Activated CD4-positive, alpha-beta memory T cell treated with anti-CD3 and anti-CD28 coated beads, Interleukin-2, amount 10 ng/mL, durations not matched to agents 7 days and 5 days (primary cell): ENCODE measurements at regions not wholly inside any gene's neighbourhood (a gene's known extent, or its start where the extent isn't known, plus 50 kb on each side); places are given as distances from the start of the nearest gene placed in this dataset.

Source experiments
- CTCF ChIA-PET: fragments of 350-600 bp; sonication (Branson Sonifier 250); formaldehyde crosslinking; loops from one replicate; lab custom pipeline; 2021; ENCODE audit warnings: antibody characterized with exemption, inconsistent platforms; lab: Charles Lee
- POLR2A ChIA-PET: fragments of 350-600 bp; sonication (Branson Sonifier 250); formaldehyde crosslinking; loops from one replicate; lab custom pipeline; 2021; ENCODE audit warnings: antibody characterized with exemption; lab: Charles Lee
- DNase-seq: peaks from one replicate; pipeline ENCODE4 v3.0.0-alpha.2; 2020
- H3K27ac Mint-ChIP-seq: one replicate; pipeline ENCODE4 v1.8.0; 2021; ENCODE audit warnings: mild to moderate bottlenecking, mixed read lengths
- H3K27me3 Mint-ChIP-seq: one replicate; pipeline ENCODE4 v1.8.0; 2021; ENCODE audit warnings: mixed read lengths
- H3K36me3 Mint-ChIP-seq: one replicate; pipeline ENCODE4 v1.8.0; 2021; ENCODE audit warnings: low read depth, mixed read lengths
- H3K4me1 Mint-ChIP-seq: one replicate; pipeline ENCODE4 v1.8.0; 2021; ENCODE audit warnings: mixed read lengths
- H3K4me3 Mint-ChIP-seq: one replicate; pipeline ENCODE4 v1.8.0; 2021; ENCODE audit warnings: mild to moderate bottlenecking, mixed read lengths
- H3K9me3 Mint-ChIP-seq: one replicate; pipeline ENCODE4 v1.8.0; 2021; ENCODE audit warnings: mixed read lengths

DNA sequence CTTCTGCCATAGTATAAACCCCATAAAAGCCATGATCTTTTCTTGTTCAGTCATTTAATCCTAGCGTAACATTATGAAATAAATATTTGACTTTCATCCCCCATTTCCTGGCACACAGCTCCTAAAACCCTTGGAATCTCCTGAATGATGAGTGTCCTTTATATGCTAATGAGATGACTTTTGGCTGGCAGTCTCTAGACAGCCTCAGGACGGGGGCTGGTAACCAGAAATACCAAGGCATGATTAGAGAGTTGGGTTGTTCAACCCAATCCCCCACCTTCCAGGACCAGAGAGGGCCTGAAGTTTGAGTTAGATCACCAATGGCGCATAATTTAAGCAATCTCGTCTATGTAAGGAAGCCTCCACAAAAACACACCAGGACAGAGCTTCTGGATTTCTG is 1246.1 kb upstream of the TENM4 start:
- no peaks in the 10 kb centered on the region for H3K27me3 Mint-ChIP-seq
- peaks cover 6% of the 10 kb centered on the region for H3K9me3 Mint-ChIP-seq
- ChIA-PET POLR2A (no interaction called here), CTCF (no interaction called here)
- H3K4me3 Mint-ChIP-seq: no peak overlapping the region
- no peaks in the 10 kb centered on the region for H3K36me3 Mint-ChIP-seq
- H3K4me1 Mint-ChIP-seq: no peaks in the 10 kb centered on the region
- H3K27ac Mint-ChIP-seq: no peak overlapping the region
- DNase-seq: no peak

DNA sequence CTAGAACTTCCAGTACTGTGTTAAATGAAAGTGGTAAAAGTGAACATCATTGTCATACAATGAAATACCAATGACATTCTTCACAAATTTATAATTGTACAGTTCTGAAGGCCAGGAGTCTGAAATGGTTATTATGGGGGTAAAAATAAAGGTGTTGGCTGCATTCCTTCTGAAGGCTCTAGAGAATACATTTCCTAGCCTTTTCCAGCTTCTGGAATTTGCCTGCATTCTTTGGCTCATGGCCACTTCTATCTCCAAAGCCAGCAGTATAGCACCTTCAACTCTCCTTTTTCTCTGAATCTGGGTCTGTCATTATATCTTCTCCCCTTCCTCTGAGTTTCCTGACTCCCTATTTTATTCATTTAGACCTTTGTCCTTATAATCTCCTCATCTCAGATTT is 1232.7 kb upstream of the TENM4 start:
- Mint-ChIP-seq H3K36me3 (no peaks in the 10 kb centered on the region), H3K9me3 (peaks cover 14% of the 10 kb centered on the region)
- POLR2A ChIA-PET: no interaction called here

DNA sequence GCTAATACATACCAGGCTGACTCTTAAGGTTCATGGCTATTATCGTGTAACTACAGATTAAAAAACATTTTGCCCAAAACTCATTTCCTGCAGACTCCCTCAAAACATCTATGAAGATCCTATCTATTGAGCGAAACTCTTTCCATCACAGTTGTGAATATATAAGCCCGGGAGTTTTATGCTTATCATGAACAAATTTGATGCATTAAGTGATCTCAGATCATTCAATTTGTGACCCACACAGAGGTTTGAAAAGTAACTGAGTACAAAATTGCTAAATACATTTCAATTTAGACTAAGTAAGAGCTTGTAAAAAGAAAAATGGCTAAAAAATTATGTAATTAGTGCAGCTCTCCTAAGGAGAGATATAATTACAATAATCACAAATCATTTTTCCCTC is 1228.8 kb upstream of the TENM4 start:
- ChIA-PET CTCF (no interaction called here), POLR2A (no interaction called here)
- H3K9me3 Mint-ChIP-seq: peaks cover 24% of the 10 kb centered on the region
- H3K4me1 Mint-ChIP-seq: no peaks in the 10 kb centered on the region
- DNase-seq: no peak
- no peak overlapping the region for H3K27ac Mint-ChIP-seq
- no peak overlapping the region for H3K4me3 Mint-ChIP-seq
- H3K36me3 Mint-ChIP-seq: no peaks in the 10 kb centered on the region
- no peaks in the 10 kb centered on the region for H3K27me3 Mint-ChIP-seq

More for the DNA sequence above, 1232.7 kb upstream of the TENM4 start:
- Mint-ChIP-seq H3K27me3 (no peaks in the 10 kb centered on the region), H3K4me1 (no peaks in the 10 kb centered on the region), H3K27ac (no peak overlapping the region), H3K4me3 (no peak overlapping the region)
- CTCF ChIA-PET: no interaction called here
- DNase-seq: no peak

GRCh38 chr11:80668039-80668438 is 1227.2 kb upstream of the TENM4 start:
- no peak overlapping the region for H3K27ac Mint-ChIP-seq
- CTCF ChIA-PET: no interaction called here

GRCh38 chr11:80655834-80656233 is 1215.0 kb upstream of the TENM4 start:
- Mint-ChIP-seq H3K9me3 (peaks cover 7% of the 10 kb centered on the region), H3K27ac (no peak overlapping the region), H3K27me3 (no peaks in the 10 kb centered on the region), H3K36me3 (no peaks in the 10 kb centered on the region), H3K4me1 (no peaks in the 10 kb centered on the region), H3K4me3 (no peak overlapping the region)
- no peak for DNase-seq
- ChIA-PET CTCF (no interaction called here), POLR2A (no interaction called here)

More at GRCh38 chr11:80668039-80668438, 1227.2 kb upstream of the TENM4 start:
- peaks cover 29% of the 10 kb centered on the region for H3K9me3 Mint-ChIP-seq
- no peaks in the 10 kb centered on the region for H3K36me3 Mint-ChIP-seq
- no peak for DNase-seq
- H3K27me3 Mint-ChIP-seq: no peaks in the 10 kb centered on the region
- no peaks in the 10 kb centered on the region for H3K4me1 Mint-ChIP-seq
- POLR2A ChIA-PET: no interaction called here
- H3K4me3 Mint-ChIP-seq: no peak overlapping the region

GRCh38 chr11:80650966-80651365 is 1210.1 kb upstream of the TENM4 start:
- no peaks in the 10 kb centered on the region for H3K27me3 Mint-ChIP-seq
- no peak for DNase-seq
- ChIA-PET CTCF (no interaction called here), POLR2A (no interaction called here)
- H3K4me1 Mint-ChIP-seq: no peaks in the 10 kb centered on the region
- H3K27ac Mint-ChIP-seq: no peak overlapping the region
- H3K36me3 Mint-ChIP-seq: no peaks in the 10 kb centered on the region
- H3K4me3 Mint-ChIP-seq: no peak overlapping the region
- peaks cover 7% of the 10 kb centered on the region for H3K9me3 Mint-ChIP-seq

- peaks cover 11% of the 10 kb centered on the region for H3K9me3 Mint-ChIP-seq
- H3K27me3 Mint-ChIP-seq: no peaks in the 10 kb centered on the region
- ChIA-PET CTCF (no interaction called here), POLR2A (no interaction called here)
- H3K4me1 Mint-ChIP-seq: no peaks in the 10 kb centered on the region
- no peak overlapping the region for H3K4me3 Mint-ChIP-seq
- H3K36me3 Mint-ChIP-seq: no peaks in the 10 kb centered on the region
- H3K27ac Mint-ChIP-seq: no peak overlapping the region
- DNase-seq: no peak
Measured at GRCh38 chr11:80649186-80649585, 1208.4 kb upstream of the TENM4 start.

- Mint-ChIP-seq H3K36me3 (no peaks in the 10 kb centered on the region), H3K4me3 (no peak overlapping the region), H3K4me1 (no peaks in the 10 kb centered on the region), H3K27me3 (no peaks in the 10 kb centered on the region), H3K9me3 (peaks cover 6% of the 10 kb centered on the region), H3K27ac (no peak overlapping the region)
- no peak for DNase-seq
- POLR2A ChIA-PET: no interaction called here
- CTCF ChIA-PET: no interaction called here
Measured at GRCh38 chr11:80638296-80638695, 1197.5 kb upstream of the TENM4 start.

DNA sequence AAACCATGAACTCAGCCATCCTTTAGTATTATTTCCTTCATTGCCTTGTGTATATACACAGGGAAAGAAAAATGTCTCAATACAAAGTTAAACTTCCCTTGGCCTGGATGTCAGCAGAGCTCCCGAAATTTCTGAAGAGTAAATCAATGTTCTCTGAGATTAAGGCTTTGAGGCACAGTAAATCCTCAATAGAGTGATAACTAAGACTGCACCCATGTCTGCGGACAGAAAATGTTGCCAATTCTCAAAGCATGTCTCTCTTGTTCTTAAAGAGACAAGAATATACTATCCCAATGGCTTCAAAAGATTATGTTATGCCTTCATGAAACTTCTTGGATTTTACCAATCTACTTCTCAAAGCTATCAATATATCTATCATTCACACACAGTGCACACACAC is 1196.7 kb upstream of the TENM4 start:
- Mint-ChIP-seq H3K4me1 (no peaks in the 10 kb centered on the region), H3K9me3 (peaks cover 6% of the 10 kb centered on the region), H3K27ac (no peak overlapping the region), H3K4me3 (no peak overlapping the region), H3K36me3 (no peaks in the 10 kb centered on the region), H3K27me3 (no peaks in the 10 kb centered on the region)
- POLR2A ChIA-PET: no interaction called here
- DNase-seq: no peak
- CTCF ChIA-PET: no interaction called here

DNA sequence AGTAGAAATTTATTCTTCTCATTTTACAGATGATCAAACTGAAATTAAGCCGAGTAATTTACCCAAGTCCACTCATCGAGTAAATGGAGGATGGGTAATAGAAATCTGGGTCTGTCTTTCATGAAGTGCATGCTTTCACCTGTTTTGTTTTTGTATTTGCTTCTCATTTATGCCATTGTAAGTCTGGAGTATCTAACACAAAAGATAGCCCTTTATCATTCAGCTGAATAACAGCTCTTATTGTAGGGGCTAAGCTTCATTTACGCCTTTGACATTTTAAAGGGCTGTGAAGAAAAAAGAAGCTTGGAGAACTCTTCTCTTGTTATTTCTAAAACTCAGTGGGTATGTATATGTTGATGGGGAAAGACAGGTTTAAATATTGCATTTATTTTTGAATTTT is 1196.2 kb upstream of the TENM4 start:
- Mint-ChIP-seq H3K27ac (no peak overlapping the region), H3K9me3 (peaks cover 6% of the 10 kb centered on the region), H3K36me3 (no peaks in the 10 kb centered on the region), H3K4me3 (no peak overlapping the region), H3K4me1 (no peaks in the 10 kb centered on the region), H3K27me3 (no peaks in the 10 kb centered on the region)
- POLR2A ChIA-PET: no interaction called here
- no peak for DNase-seq
- CTCF ChIA-PET: no interaction called here

DNA sequence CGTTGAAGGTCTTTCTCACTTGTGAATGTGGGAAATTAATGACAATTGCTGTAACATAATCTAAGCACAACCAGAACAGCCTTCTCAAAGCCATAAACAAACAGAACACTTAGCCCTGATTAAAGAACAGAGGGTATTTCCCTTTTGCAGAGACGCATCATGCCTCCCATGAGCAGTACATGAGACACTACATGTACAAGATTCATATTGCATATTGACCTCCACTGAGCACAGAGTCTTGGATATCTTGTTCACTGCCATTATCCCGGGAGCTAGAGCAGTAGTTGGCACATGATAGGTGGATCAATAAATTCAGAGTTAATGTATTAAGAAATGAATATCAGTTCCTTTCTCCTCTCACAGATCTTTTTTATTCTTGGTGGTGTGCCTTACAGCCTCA is 1194.3 kb upstream of the TENM4 start:
- H3K27ac Mint-ChIP-seq: no peak overlapping the region
- ChIA-PET CTCF (no interaction called here), POLR2A (no interaction called here)
- no peaks in the 10 kb centered on the region for H3K27me3 Mint-ChIP-seq
- H3K4me3 Mint-ChIP-seq: no peak overlapping the region
- H3K4me1 Mint-ChIP-seq: no peaks in the 10 kb centered on the region
- DNase-seq: no peak
- H3K9me3 Mint-ChIP-seq: peaks cover 4% of the 10 kb centered on the region
- no peaks in the 10 kb centered on the region for H3K36me3 Mint-ChIP-seq

GRCh38 chr11:80632691-80633090 is 1191.9 kb upstream of the TENM4 start:
- no peaks in the 10 kb centered on the region for H3K4me1 Mint-ChIP-seq
- H3K36me3 Mint-ChIP-seq: no peaks in the 10 kb centered on the region
- H3K27me3 Mint-ChIP-seq: no peaks in the 10 kb centered on the region
- H3K9me3 Mint-ChIP-seq: no peaks in the 10 kb centered on the region
- ChIA-PET CTCF (interaction anchor here (0.6 kb wide), 1 partner anchor 478 kb away, joined by 3 read pairs; no protein-coding TSS in a partner anchor), POLR2A (no interaction called here)
- DNase-seq: no peak
- H3K4me3 Mint-ChIP-seq: no peak overlapping the region
- no peak overlapping the region for H3K27ac Mint-ChIP-seq

GRCh38 chr11:80632156-80632555 is 1191.3 kb upstream of the TENM4 start:
- Mint-ChIP-seq H3K27me3 (no peaks in the 10 kb centered on the region), H3K36me3 (no peaks in the 10 kb centered on the region)

DNA sequence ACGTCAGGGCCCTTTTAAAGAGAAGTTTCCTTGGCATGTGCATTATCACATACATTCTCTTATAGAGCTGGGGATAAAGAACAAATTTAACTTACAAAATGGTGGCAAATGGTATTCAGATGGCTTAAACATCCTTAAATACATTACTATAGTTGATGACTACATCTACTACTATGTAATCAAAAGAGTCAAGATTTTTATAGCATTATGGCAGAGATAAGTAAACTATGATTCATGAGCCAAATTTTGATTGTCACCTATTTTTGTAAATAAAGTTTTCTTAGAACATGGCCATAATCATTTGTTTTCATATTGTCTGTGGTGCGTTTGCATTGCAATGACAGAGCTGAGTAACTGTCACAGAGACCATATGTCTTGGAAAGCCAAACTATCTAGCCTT is 1188.6 kb upstream of the TENM4 start:
- Mint-ChIP-seq H3K4me3 (no peak overlapping the region), H3K36me3 (no peaks in the 10 kb centered on the region), H3K9me3 (peaks cover 2% of the 10 kb centered on the region), H3K27ac (no peak overlapping the region), H3K27me3 (no peaks in the 10 kb centered on the region), H3K4me1 (no peaks in the 10 kb centered on the region)
- ChIA-PET POLR2A (no interaction called here), CTCF (no interaction called here)
- no peak for DNase-seq

More at GRCh38 chr11:80632156-80632555, 1191.3 kb upstream of the TENM4 start:
- CTCF ChIA-PET: interaction anchor here (0.6 kb wide), 1 partner anchor 478 kb away, joined by 3 read pairs; no protein-coding TSS in a partner anchor
- DNase-seq: no peak
- Mint-ChIP-seq H3K4me1 (no peaks in the 10 kb centered on the region), H3K9me3 (no peaks in the 10 kb centered on the region), H3K4me3 (no peak overlapping the region), H3K27ac (no peak overlapping the region)
- POLR2A ChIA-PET: no interaction called here
